ENCODE measurements at regions not wholly inside any gene's neighbourhood (a gene's known extent, or its start where the extent isn't known, plus 50 kb on each side); places are given as distances from the start of the nearest gene placed in this dataset.

DNA sequence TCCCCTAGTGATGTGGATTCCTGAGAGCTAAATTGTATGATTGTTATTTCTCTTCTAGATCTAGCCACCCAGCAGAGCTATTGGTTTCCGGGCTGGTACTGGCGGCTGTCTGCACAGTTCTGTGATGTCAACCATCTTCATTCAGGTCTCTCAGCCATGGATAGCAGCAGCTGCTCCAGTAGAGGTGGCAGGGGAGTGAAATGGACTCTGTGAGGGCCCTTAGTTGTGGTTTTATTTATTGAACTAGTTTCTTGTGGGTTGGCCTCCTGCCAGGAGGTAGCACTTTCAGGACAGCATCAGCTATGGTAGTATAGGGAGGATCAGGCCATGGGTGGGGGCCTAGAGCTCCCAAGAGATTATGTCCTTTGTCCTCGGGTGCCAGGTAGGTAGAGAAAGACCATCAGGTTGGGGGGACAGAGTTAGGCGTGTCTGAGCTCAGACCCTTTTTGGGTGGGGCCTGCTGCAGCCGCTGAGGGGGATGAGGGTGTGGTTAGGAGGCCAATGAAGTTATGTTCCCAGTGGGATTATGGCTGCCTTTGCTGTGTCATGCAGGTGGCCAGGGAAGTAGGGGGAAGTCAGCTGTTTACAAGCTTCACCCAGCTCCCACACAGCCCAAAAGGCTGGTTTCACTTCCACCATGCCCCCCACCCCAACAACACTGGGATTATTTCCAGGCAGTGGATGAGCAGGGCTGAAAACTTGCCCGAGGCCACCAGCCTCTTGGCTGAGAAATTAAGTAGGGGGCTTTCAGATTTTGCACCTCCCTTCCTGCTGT lies 55.1 kb upstream of the RGS4 start:
- DNase-seq (ENCODE audit: low spot score) = no peak

- no peak for DNase-seq (ENCODE audit: low spot score)
These were observed 62.9 kb upstream of the RGS4 start for GRCh38 chr1:163006051-163006834.

DNA sequence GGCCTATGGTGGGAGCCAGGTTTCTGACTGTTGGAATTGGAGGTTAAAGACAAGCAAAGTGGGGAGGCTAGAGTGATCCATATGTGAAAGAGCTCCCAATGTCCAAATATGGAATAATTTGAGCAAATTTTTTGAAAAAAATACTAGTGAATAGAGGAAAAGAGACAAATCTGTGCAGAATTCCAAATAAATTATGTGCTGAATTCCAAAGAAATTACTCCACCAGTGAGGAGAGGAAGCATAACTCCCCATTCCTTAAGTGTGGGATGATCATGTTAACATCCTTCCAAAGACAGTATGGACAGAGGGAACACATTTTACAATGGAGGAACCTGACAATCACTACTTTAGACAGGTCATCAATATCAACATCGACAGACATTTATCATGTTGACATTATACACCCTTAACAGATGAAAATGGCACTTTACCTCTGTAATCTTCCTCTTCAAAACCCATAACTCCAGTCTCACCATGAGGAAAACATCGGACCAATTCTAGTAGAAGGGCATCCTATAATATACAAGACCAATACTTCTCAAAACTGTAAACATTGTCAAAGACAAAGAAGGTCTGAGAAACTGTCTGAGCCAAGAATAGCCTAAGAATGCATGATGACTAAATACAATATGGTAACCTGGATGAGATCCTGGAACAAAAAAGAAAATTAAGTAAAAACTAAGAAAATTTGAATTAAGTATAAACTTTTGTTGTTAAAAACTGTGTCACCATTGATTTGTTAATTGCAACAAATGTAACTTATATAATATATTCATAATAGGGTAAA lies 71.5 kb upstream of the RGS4 start:
- no peak for DNase-seq (ENCODE audit: low spot score)

DNA sequence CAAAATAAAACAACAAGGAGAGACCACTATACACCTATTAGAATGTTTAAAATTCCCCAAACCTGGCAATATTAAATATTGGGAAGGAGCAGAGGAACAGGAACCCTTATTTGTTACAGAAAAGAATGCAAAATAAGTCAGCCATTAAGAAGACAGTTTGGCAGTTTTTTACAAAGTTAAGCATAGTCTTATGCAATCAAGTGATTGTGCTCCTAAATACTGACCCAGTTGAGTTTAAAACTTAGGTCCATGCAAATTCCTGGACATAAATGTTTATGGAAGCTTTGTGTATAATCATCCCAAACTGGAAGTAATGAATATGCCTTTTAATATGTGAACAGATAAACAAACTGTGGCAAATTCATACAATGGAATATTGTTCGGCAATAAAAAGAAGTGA lies 72.9 kb upstream of the RGS4 start:
- DNase-seq (ENCODE audit: low spot score) = no peak

GRCh38 chr1:162994921-162995320 lies 74.2 kb upstream of the RGS4 start:
- DNase-seq (ENCODE audit: low spot score) = no peak

DNA sequence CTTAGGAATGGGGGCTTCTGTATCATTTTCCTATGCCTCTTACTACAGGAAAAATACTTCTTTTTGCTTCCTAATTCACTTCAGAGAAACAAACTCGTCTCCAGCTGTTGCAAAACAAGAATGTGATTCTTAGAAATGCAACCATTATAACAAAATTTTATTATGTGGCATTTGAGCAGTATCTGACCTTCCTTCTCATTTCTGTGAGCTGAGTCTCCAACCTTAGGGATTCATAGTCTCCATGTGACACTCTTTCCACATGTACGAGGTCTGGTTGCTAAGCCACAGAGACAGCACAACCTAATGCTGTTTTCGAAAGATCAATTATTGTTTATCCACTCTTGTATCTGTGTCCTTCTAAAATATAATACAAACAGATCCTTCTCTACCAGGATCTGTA lies 75.3 kb upstream of the RGS4 start:
- DNase-seq (ENCODE audit: low spot score) = no peak

DNA sequence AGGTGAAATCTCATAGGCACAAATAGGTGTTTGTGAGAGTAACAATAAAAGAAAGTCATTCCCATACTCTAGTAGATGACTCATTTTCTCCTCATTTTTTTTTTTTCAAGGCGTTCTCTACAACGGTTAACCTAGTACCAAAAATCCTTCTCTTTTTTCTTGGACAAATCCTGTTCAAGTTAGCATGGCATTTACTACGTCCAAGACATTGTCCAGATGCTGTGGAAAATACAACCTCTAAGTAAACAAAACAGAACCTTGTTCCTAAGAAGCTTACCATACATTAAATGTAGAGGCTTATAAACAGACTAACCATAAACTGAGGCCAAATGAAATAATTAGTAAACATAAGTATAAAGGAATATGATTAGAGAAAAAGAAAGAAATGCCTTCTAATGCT lies 76.2 kb upstream of the RGS4 start:
- no peak for DNase-seq (ENCODE audit: low spot score)

GRCh38 chr1:162991444-162991843 lies 77.7 kb upstream of the RGS4 start:
- no peak for DNase-seq (ENCODE audit: low spot score)

DNA sequence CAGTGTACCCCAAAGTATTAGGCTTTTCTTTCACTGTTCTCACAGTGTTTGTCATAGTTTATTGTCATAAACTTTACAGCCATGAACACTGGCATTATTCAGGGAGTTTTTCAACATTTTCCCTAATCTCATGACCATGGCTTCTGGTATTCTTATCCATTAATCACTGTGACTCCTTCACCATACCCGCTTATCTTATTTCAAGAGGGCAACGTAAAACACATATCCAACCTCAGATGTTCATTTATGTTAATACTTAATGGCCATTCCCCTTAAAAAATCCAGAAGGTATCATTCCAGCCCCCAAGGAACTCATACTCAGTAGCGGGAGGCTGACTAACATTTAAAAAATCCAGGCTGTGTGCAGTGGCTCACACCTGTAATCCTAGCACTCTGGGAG lies 78.5 kb upstream of the RGS4 start:
- no peak for DNase-seq (ENCODE audit: low spot score)

DNA sequence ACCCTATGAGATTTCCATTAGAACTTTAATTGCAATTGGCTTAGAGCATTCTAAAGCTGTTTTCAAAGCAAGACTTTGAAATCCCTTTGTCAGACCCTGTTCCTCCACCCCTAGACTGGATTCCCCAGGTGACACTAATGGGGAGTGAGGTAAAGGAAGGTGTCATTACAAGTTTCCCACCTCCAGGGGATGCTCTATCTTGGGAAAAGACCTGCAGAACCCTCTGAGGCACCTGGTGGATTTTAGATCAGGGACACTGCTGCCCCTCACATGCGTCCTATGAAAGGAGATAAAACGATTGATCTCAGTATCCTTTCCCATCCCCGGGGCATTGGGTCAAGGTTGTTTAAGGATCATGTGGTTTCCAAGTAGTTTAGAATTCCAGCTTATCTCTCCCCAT lies 80.3 kb upstream of the RGS4 start:
- no peak for DNase-seq (ENCODE audit: low spot score)

GRCh38 chr1:162987866-162988265 lies 81.3 kb upstream of the RGS4 start:
- DNase-seq (ENCODE audit: low spot score) = peak; percentile 25

DNA sequence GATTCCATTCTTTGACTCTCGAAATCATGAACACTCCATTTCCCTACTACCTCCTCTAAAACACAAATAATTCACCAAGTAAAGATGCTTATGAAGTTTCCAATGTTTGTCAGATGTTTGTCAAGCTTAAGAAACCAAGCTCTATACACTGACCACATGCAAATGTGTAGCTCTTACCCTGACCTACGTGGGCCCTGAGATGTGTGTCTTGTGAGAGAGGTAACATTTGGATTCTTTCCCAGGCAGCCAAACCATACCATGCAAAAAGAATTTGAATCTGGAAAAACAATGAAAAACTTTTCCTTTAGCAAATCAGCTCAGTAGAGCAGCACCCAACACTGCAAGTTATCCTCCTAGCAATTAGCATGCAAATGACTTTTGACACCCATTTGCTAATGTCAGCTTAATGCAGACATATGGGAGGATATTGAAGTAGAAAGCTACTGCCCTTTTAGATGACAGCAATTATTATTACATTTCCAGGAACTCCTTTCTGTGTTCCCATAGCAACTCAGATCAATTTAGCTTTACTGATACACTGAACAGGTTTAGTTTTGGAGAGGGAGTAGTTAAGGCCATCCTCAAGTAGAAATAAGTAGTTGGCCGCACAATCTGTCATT lies 83.2 kb upstream of the RGS4 start:
- no peak for DNase-seq (ENCODE audit: low spot score)

DNA sequence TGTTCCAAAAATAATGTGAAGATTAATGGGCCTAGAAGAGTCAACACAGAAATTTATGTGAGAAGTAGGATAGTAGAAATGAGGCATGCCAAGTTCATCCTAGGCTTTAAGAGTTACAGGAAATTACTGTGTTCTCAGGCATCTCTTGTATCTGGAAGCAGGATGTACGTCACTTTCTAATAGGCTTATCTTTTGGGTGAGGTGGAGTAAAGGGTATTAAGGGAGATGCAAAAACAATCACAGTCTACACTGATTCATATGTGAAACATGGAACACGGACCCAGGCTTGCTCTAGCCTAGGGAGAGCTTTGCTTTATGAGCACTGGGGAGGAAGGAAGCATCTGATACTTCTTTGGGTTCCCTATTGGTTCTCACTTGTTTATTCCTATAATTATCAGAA lies 84.5 kb upstream of the RGS4 start:
- DNase-seq (ENCODE audit: low spot score) = peak; percentile 95

GRCh38 chr1:162983671-162984425 lies 85.3 kb upstream of the RGS4 start:
- no peak for DNase-seq (ENCODE audit: low spot score)

GRCh38 chr1:162982364-162982763 lies 86.8 kb upstream of the RGS4 start:
- no peak for DNase-seq (ENCODE audit: low spot score)

DNA sequence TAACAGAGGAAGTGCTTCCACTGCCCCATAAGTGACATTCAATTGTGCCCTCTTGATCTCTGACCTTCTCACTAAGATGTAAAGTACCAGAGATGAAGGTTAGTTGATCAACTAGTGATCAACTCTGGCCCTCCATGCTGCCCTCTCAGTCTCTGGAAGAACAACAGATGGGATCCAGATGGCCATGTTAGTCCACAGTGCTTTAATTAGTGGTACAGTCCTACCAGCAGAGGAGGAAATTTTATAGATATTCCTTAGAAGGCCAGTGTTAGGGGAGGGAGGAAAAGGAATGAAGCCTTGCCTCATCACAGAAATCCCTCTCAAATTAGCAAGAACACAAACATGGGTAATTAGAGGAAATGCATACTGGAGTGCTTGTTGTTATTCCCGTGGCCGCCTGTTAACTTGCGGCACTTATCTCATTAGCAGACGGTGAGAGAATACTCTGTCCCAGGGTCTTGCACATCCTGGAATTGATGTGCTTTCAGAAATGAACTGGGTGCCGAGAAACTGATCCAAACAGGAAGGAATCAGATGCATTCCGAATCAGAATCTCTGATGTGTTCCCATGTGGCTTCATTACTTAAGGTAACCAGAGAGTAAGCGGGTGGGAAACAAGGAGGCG lies 91.1 kb upstream of the RGS4 start:
- no peak for DNase-seq (ENCODE audit: low spot score)

DNA sequence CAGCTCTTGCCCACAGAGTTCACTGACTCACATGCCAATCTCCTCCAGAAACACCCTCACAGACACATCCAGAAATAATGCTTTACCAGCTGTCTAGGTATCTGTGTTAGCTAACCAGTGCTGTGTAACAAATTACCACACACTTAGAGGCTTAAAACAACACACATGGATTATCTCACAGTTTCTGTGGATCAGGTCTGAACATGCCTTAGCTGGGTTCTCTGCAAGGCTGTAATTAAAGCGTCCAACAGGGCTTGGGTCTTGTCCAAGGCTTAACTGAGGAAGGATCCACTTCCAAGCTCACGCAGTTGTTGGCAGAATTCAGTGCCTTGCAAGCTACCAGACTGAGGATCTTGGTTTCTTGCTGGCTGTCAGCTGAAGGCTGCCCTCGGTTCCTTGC lies 92.5 kb upstream of the RGS4 start:
- no peak for DNase-seq (ENCODE audit: low spot score)

DNA sequence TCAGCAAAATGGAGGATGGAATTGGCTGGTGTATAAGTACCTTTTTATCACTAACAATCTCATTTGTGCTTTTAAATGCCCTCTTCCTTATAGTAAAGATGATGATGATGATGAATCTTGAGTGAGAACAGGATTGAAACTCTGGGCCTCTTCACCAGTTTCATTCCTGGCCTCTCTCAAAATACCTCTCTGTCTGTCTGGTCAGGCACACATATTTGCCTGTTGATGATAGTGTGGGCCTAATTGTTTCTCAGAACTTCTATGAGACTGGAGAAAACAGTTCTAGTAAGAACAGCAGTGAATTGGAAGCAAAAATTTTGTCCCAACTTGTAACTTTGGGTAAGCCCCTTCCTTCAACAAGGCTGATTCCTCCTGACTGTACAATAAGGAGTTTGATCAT lies 94.4 kb upstream of the RGS4 start:
- DNase-seq (ENCODE audit: low spot score) = no peak

GRCh38 chr1:162973381-162973795 lies 95.8 kb upstream of the RGS4 start:
- DNase-seq (ENCODE audit: low spot score) = peak; percentile 23

- no peak for DNase-seq (ENCODE audit: low spot score)
These were observed 96.4 kb upstream of the RGS4 start for GRCh38 chr1:162972773-162973172.

- no peak for DNase-seq (ENCODE audit: low spot score)
These were observed 99.1 kb upstream of the RGS4 start for GRCh38 chr1:162970021-162970420.
